ENCODE measurements at regions not wholly inside any gene's neighbourhood (a gene's known extent, or its start where the extent isn't known, plus 50 kb on each side); places are given as distances from the start of the nearest gene placed in this dataset.
"Not testable (repeated sequence)": the region's sequence is repeated elsewhere in the genome, so short reads cannot be mapped to it uniquely, and the experiment has no call there.

DNA sequence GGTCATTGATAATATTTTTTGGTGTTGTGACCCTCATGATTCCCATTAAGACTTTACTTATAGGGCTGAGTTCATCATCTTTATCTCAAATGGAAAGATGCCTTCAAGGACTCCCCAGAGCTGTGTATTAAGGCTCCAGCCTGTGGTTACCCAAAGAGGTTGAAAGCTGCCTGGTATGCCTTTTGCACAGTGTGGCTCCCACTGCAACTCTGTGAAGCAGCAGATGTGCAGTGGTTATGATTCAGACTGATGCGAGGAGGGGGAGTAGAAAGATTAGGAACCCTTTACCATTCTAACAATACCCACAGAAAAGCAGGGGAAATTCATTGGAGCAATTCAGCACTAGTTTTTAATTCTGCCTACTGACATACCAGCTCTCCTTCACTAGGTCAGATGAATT is 560.0 kb downstream of the INSC start:
- H3K4me3 ChIP-seq, result peak overlapping the region in 1 of 3 donors; percentile 3
- TF ChIP-seq, protein P1, sequence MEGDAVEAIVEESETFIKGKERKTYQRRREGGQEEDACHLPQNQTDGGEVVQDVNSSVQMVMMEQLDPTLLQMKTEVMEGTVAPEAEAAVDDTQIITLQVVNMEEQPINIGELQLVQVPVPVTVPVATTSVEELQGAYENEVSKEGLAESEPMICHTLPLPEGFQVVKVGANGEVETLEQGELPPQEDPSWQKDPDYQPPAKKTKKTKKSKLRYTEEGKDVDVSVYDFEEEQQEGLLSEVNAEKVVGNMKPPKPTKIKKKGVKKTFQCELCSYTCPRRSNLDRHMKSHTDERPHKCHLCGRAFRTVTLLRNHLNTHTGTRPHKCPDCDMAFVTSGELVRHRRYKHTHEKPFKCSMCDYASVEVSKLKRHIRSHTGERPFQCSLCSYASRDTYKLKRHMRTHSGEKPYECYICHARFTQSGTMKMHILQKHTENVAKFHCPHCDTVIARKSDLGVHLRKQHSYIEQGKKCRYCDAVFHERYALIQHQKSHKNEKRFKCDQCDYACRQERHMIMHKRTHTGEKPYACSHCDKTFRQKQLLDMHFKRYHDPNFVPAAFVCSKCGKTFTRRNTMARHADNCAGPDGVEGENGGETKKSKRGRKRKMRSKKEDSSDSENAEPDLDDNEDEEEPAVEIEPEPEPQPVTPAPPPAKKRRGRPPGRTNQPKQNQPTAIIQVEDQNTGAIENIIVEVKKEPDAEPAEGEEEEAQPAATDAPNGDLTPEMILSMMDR (IDR thresholded peaks at IDR 0.05), result no peak
- TF ChIP-seq POLR2A (IDR thresholded peaks at IDR 0.05), result no peak
- no peak overlapping the region for H3K27ac ChIP-seq
- ATAC-seq, result peak in 2 of 4 donors; percentile 6 to 17
- no peaks in the 10 kb centered on the region for H3K36me3 ChIP-seq
- intact Hi-C loops (cut with DNase I), result no loop called here
- H3K4me1 ChIP-seq, result peaks cover 0 to 22% (median 5%) of the 10 kb centered on the region in 4 donors
- 86% methylated on average over 1 of the region's 1 CpG for WGBS (ENCODE audit: insufficient coverage, low coverage, low lambda C conversion rate, missing lambda C conversion rate)
- DNase-seq, result no peak
- H3K9me3 ChIP-seq, result no peaks in the 10 kb centered on the region
- H3K27me3 ChIP-seq, result no peaks in the 10 kb centered on the region

DNA sequence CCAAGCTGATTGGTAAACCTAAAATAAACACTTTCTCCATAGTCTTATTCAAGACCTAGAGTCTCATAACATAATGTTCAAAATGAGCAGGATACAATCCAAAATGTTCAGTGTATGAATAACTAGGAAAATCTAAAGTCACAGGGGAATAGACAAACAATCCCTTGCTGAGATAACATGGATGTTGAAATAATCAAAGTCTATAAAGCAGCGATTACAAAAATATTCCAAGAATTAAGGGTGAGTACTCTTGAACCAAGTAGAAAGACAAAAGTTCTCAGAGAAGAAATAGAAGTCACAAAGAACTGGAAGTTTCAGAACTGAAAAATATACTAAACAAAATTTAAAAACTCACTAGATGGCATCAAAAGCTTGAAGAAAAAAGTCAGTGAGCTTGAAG is 561.0 kb downstream of the INSC start:
- 33% methylated on average over 1 of the region's 1 CpG for WGBS (ENCODE audit: insufficient coverage, low coverage, low lambda C conversion rate, missing lambda C conversion rate)
- TF ChIP-seq, protein P1 (IDR thresholded peaks at IDR 0.05), result peak in 2 of 4 donors; percentile 13 to 20
- TF ChIP-seq POLR2A (IDR thresholded peaks at IDR 0.05), result no peak
- Histone ChIP-seq H3K27ac (peak overlapping the region in 2 of 3 donors; percentile 16 to 31), H3K36me3 (no peaks in the 10 kb centered on the region), H3K4me1 (peaks cover 0 to 22% (median 5%) of the 10 kb centered on the region in 4 donors), H3K27me3 (no peaks in the 10 kb centered on the region), H3K4me3 (peak overlapping the region in 1 of 3 donors; percentile 3), H3K9me3 (no peaks in the 10 kb centered on the region)
- intact Hi-C loops (cut with DNase I), result no loop called here
- DNase-seq (no peak), ATAC-seq (peak; percentile 73 to 92 (median 80))

DNA sequence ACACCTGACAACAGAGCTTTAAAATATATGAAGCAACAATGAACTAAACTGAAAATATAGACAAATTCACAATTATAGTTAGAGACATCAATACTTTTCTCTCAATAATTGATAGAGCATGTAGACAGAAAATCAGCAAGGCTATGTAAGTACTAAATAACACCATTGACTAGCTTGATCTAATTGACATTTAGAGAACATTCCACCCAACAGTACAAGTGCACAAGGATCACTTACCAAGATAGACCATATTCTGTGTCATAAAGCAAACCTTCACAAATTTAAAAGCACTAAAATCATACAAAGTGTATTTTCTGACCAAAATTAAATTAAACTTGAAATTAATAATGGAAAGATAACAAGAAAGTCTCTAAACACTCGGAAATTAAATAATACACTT is 562.5 kb downstream of the INSC start:
- peaks cover 0 to 22% (median 5%) of the 10 kb centered on the region in 4 donors for H3K4me1 ChIP-seq
- no peak overlapping the region for H3K4me3 ChIP-seq
- no peaks in the 10 kb centered on the region for H3K9me3 ChIP-seq
- no peak for ATAC-seq
- H3K27me3 ChIP-seq, result no peaks in the 10 kb centered on the region
- 83% methylated on average over 1 of the region's 1 CpG for WGBS (ENCODE audit: insufficient coverage, low coverage, low lambda C conversion rate, missing lambda C conversion rate)
- intact Hi-C loops (cut with DNase I), result no loop called here
- no peak for DNase-seq
- H3K27ac ChIP-seq, result no peak overlapping the region
- H3K36me3 ChIP-seq, result no peaks in the 10 kb centered on the region
- TF ChIP-seq, protein P1 (IDR thresholded peaks at IDR 0.05), result no peak
- no peak for TF ChIP-seq POLR2A (IDR thresholded peaks at IDR 0.05)

DNA sequence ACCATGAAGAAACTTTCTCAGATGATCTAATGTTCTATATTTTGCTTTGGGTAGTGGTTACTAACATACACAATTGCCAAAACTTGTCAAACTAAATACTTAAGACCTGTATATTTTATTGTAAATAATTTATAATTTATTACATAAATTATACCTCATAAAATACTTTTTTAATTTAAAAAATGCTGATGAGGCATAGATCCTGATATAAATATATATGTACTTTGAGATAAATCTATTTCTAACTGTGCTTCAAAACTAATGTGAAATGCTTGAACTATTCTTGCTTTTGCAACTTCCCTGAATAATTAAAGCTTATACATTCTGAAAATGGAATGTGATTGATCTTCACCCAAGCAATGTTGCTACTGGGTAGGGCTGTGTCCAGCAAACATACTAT is 568.8 kb downstream of the INSC start:
- peaks cover 0 to 10% (median 2%) of the 10 kb centered on the region in 4 donors for H3K4me1 ChIP-seq
- H3K9me3 ChIP-seq, result no peaks in the 10 kb centered on the region
- no peaks in the 10 kb centered on the region for H3K36me3 ChIP-seq
- TF ChIP-seq POLR2A (IDR thresholded peaks at IDR 0.05), result no peak
- TF ChIP-seq, protein P1 (IDR thresholded peaks at IDR 0.05), result no peak
- no peak for ATAC-seq
- intact Hi-C loops (cut with DNase I), result no loop called here
- no peak overlapping the region for H3K27ac ChIP-seq
- DNase-seq, result no peak
- H3K4me3 ChIP-seq, result no peak overlapping the region
- H3K27me3 ChIP-seq, result no peaks in the 10 kb centered on the region

DNA sequence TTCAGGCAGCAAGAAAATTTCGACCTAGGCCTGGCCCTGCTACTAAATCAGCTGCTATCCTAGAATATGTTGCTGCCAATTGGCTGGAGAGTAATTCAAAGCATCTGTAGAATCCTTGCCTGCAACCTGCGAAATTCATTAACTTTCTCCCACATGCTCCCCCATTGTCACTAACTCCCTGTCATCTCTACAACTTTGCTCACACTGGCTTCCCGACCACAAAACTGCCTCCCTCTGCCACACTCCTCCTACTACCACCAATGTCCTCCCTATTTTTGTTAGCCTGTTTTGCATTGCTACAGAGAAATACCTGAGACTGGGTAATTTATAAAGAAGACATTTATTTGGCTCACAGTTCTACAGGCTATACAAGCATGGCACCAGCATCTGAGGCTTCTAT is 570.6 kb downstream of the INSC start:
- peaks cover 0 to 20% (median 6%) of the 10 kb centered on the region in 4 donors for H3K4me1 ChIP-seq
- TF ChIP-seq POLR2A (IDR thresholded peaks at IDR 0.05), result no peak
- TF ChIP-seq, protein P1 (IDR thresholded peaks at IDR 0.05), result no peak
- H3K27ac ChIP-seq, result no peak overlapping the region
- DNase-seq (no peak), ATAC-seq (no peak)
- H3K4me3 ChIP-seq, result no peak overlapping the region
- no peaks in the 10 kb centered on the region for H3K36me3 ChIP-seq
- no peaks in the 10 kb centered on the region for H3K9me3 ChIP-seq
- H3K27me3 ChIP-seq, result no peaks in the 10 kb centered on the region
- intact Hi-C loops (cut with DNase I), result no loop called here
- WGBS (ENCODE audit: insufficient coverage, low coverage, low lambda C conversion rate, missing lambda C conversion rate), result 60% methylated on average over 2 of the region's 3 CpGs

DNA sequence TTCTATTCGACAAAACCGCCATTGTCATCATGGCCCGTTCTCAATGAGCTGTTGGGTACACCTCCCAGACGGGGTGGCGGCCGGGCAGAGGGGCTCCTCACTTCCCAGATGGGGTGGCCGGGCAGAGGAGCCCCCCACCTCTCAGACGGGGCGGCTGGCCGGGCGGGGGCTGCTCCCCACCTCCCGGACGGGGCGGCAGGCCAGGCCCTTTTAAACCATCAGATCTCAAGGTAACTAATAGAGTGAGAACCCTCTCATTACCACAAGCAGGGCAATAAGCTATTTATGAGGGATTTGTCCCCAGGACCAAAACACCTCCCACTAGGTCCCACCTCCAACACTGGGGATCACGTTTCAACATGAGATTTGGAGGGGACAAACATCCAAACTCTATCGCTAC is 571.5 kb downstream of the INSC start:
- 69% methylated on average over 2 of the region's 16 CpGs for WGBS (ENCODE audit: insufficient coverage, low coverage, low lambda C conversion rate, missing lambda C conversion rate)
- not testable (repeated sequence) for H3K9me3 ChIP-seq

More for the DNA sequence above, 571.5 kb downstream of the INSC start:
- H3K36me3 ChIP-seq; H3K27ac ChIP-seq; H3K4me3 ChIP-seq; DNase-seq; intact Hi-C loops (cut with DNase I); H3K27me3 ChIP-seq; ATAC-seq: not testable (repeated sequence)
- H3K4me1 ChIP-seq, result peaks cover 0 to 20% (median 6%) of the 10 kb centered on the region in 4 donors

All from right lobe of liver (tissue), 6 donors.